GM21786 (cell line): ENCODE measurements at regions not wholly inside any gene's neighbourhood (a gene's known extent, or its start where the extent isn't known, plus 50 kb on each side); places are given as distances from the start of the nearest gene placed in this dataset.
"Not testable (repeated sequence)": the region's sequence is repeated elsewhere in the genome, so short reads cannot be mapped to it uniquely, and the experiment has no call there.

Source experiments
- ATAC-seq: cut with Tn5 transposase; IDR thresholded peaks from one replicate; pipeline ENCODE4 v1.9.1; 2021; ENCODE audit not compliant: unreplicated experiment

DNA sequence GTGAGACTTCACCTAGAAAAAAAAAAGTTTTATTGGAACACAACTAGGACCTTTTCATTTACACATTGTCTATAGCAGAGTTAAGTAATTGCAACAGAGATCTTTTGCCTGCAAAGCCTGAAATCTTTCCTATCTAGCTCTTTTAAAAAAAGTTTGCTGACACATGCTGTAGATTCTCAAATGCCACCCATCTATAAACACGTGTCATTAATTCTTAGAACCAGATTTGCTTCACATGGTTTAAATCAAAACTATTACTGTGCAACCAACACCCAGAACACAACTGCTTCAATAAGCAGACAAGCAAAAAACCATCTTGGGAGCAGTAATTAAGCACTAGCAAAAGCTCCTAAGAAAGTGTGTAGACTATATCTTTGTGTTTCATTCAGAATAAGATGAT lies 55.0 kb downstream of the OXSM start:
- ATAC-seq = no peak

DNA sequence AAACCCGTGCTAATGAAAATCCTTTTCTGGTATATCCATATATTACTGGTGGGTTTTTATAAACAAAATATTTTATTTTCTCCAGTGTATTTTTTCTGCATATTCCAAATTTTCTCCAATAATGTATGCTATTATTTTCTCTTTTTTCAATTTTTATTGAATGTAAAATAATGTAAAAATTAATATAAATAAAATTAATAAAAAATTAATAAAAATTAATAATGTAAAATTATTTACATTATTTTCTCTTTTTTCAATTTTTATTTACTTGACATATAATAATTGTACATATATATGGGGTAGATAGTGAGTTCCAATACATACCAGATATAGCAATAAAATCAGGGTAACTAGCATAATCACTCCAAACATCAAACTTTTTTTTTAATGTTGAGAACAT lies 56.4 kb downstream of the OXSM start:
- no peak for ATAC-seq

DNA sequence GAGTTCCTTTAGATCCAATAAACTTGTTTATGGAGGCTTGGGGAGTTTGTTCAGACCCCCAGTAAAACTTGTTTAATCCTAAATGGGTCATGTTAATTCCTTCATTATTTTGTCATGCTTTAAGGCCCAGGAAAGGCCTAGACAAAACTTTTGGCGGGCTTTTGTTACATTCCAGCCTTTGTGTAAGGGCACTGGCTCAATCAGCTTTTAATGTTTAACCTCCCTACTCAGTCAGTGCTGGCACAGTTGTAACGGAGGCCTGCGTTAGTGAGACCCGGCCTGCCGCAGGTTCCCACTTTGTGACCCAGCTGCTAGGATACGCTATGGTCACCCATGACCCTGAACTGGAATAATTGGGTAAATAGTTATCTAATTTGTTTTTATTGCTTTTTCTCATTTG lies 59.2 kb downstream of the OXSM start:
- ATAC-seq = no peak

DNA sequence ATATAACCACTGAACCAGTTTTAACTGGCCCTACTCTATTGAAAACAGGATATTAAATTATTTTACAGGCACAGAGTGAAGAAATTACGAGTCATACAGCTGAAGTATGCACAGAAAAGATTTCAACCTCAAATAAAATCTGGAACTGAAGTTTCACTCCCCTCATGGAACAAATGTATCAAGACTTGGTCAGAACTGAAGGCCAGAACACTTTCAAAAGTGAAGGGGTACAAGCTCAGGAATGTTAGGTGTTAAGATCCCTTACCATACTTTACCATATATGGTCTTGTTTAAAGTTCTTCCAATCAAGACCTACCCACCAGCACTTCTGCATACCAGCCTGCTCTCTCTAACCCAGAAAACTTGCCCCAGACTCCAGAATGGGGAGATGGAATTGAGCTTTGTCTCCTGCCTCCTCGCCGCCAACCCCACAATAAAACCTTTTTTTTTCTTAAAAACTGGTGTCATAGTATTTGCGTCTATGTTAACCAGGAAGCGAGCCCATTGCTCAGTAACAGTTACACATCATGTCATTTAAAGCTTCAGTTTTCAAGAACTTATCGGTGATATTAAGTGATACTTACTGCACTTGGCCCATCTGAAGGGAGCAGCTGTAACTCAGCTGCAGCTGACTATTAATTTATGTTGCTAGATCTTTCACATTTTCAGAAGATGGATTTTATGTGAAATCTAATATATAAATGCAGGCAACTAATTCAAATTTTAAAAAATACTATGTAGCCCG lies 59.9 kb downstream of the OXSM start:
- no peak for ATAC-seq

DNA sequence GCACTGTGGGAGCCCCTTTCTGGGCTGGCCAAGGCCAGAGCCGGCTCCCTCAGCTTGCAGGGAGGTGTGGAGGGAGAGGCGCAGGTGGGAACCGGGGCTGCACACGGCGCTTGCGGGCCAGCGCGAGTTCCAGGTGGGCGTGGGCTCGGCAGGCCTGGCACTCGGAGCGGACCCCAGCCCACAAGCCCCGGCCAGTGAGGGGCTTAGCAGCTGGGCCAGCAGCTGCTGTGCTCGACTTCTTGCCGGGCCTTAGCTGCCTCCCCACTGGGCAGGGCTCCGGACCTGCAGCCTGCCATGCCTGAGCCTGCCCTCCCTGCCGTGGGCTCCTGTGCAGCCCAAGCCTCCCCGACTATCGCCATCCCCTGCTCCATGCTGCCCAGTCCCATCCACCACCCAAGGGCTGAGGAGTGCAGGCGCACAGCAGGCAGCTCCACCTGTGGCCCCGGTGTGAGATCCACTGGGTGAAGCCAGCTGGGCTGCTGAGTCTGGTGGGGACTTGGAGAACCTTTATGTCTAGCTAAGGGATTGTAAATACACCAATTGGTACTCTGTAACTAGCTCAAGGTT lies 61.9 kb downstream of the OXSM start:
- ATAC-seq = not testable (repeated sequence)

DNA sequence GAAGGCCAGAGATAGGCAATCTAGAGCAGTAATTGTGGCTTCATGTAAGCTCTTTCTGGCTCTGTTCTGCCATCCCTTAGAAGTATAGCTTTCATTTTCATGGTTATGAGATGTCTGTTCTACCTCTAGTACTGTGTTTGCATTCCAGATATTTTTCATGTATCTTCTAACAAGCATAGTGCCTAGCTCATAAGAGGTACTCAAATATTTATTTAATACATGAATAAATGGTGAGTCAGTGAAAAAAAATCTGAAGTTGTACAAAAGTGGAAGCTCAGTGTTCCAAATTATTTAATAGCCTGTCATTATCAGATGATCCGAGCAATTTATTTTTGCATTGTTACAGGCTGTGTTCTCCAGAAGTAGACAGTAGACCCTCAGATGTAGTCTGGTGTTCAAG lies 64.3 kb downstream of the OXSM start:
- ATAC-seq = no peak

DNA sequence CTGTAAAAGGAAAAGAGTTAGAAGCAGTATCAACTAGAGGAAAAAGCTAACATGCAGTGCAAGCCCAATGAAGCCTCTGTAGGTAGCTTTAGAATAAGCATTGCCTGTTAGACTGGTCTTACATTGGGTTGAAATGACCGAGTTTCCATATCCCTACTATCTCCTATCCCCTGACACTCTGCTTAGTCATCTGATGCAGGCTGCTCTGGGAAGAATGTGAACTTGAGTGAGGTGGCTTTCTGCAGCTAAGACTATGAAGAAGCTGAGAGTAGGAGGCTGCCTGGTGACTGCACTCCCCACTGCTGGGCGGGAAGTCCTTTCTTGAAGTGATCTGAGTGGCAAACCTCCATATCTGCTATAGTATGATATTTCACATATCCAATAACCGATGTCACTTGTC lies 64.7 kb downstream of the OXSM start:
- no peak for ATAC-seq

DNA sequence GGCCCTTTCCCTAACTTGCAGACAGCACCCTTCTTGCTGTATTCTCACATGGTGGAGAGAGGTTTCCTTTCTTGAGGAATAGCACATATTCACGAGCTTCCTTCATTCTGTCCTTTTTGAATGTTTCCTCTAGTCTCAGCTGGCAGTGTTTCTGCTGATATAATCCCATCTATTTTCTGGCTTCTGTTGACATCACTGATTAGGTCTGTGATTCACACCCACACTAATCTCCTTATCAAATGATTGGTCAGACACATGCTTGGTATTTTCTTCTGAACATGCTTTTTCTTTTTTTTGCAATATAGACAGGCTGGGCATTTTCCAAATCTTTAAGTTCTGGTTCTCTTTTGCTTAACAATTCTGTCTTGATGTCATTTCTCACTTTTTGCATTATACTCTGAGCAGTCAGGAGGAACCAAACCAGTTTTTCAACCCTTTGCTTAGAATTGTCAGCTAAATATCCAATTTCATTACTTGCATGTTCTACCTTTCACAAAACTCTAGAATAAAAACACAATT lies 65.4 kb downstream of the OXSM start:
- ATAC-seq = no peak

DNA sequence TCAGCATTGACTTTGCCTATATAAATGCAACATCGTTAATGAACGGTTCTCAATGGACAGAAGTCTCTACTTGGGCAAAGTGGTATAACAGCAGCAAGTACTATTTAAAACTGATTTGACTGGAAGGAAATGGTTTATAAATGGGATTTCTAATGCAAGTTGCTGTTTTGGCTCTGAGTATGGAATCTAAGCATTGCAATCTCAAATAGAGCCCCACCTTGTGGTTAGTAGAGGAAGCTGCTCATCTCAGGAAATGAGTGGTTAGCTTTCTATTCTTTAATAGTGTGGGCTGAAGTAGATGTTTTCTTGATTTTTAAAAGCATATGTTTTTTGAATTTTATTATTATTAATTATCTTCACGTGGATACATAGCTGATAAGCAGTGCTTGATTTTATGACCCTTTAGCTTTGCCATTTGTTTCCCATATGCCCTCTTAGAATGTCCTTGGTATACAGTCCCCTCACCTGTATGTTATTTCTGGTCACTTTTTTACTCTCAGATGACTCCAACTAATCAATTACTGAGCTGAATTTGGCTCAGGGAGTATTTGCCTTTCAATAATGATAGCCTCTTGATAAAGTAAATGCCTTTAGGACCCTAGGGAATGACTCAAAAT lies 67.1 kb downstream of the OXSM start:
- ATAC-seq = peak; percentile 94

DNA sequence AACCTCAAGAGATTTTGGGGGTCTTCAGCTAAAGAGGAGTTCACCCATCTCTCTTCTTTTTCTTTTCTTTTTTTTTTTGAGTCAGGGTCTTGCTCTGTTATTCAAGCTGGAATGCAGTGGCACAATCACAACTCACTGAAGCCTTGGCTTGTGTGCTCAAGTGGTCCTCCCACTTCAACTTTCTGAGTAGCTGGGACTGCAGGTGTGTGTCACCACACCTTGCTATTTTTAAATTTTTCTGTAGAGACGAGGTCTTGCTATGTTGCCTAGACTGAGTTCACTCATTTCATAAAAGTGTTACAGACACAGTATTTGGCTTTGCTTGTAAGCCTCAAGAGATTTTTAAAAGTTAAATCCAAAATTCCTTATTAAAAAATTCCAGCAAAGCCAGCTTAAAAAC lies 71.7 kb downstream of the OXSM start:
- no peak for ATAC-seq

DNA sequence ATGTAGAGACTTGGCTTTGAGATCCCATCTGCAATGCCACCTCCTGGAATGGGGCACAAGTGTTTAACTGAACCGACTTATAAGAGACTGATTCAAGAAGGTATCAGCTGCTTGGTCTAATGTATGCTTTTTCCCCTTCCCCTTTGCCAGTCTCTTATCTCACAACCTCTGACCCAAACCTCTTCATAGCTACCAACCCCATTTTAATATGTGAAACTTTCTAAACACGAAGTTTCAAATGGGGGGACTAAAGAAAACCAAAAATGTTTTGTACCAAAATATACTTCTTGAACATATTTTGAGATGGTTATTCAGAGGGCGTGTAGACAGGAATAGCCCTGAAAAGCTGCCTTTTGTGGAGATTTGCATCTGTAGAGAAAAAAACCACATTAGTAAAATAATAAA lies 73.1 kb downstream of the OXSM start:
- no peak for ATAC-seq

DNA sequence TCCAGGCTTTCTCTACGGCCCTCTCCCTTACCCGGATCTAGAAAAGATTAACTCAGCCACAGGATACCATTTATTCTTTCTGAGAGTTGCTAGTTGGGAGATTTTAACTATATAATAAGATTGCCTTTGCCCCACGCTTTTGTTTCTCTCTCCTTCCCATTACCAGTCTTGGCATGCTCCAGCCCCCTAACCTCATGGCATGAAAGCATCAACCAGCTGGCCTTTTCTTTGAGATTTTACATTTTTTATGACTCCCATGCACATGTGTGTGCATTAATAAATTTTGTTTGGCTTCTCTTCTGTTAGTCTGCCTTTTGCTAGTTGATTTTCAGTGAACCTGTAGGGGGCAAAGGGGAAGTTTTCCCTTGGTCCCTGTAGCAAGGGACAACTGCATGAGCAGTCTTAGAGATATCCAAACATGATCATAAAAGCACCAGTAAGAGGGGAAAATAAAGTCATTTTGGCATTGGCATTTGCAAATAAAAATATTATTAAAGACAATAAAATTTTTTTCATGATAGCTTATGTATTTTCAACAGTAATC lies 73.6 kb downstream of the OXSM start:
- no peak for ATAC-seq

DNA sequence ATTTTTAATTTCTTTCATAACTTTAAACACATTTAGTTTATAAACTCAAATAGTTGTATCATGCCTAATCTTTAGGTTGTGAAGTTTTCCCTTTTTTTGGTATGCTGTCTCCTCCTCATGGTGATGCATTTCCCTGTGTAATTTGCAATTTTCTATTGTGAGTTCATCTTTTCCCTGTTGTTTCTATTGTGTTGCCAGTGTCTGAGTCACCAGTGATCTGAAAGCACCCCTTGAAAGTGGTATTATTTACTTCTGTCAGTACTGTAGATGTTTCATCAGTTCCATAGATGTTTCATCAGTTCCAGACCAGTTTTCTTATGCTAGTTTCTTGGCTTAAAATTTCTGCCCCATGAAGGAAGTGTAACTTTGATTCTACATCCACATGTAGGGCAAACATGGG lies 80.6 kb downstream of the OXSM start:
- ATAC-seq = no peak

DNA sequence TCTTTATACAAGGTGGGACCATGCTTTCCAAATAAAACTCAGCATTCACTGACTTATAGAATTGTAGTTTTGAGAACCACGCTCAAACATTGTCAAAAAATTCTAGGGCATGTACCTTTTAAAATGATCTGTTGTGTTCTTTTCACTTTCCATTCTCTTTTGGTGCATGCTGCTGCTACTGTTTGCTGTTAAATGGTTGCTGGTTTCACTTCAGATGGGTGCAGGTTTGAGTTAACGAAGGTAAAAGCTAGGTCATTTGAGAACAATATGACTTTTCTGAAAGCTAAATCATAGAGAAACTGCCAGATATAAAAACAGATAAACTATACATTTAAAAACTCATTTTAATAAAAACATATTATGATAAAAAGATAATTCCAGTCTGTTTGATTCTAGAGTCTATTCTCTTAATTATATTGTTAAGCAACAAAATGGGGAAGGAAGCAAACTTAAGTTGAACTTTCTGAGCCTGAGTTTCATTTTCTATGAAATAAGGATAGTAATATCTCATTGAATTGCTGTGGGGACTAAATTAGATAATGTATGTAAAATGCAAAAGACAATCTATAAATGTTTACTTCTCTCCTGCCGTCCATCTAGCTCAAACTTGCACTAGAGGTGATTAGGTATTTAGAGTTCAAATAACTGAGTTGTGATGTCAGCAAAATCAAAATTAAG lies 82.4 kb downstream of the OXSM start:
- ATAC-seq = peak; percentile 90

DNA sequence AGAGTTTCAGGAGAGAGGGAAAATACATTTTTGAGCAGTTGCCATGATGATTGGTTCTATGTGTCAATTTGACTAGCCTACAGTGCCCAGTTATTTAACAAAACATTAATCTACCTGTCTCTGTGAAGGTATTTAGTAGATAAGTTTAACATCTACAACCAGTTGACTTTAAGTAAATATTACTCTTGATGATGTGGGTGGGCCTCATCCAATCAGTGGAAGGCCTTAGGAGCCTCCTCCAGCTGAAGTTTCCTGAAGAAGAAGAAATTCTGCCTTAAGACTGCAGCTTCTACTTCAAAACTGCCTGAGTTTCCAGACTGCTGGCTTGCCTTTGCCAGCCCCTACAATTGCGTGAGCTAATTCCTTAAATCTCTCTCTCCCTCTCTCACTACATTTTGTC lies 93.6 kb downstream of the OXSM start:
- no peak for ATAC-seq

DNA sequence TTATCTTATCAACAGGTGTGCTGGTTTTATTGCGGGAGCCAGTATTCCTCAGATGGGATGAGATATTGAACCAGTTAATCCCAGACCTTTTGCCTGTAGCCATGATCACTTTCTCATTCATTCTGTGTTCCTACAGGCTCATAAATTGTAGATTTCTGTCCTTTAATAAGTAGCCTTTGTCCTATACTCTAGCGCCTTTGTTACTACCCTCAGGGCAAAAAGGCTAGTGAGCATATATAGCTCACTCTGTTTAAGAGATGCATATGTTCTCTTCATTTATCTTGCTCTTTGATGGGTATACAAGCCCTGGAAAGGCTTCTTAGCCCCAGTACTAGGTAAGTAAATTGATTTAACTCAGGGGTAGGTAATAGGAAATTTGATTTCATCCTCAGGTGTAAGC lies 95.1 kb downstream of the OXSM start:
- ATAC-seq = no peak

DNA sequence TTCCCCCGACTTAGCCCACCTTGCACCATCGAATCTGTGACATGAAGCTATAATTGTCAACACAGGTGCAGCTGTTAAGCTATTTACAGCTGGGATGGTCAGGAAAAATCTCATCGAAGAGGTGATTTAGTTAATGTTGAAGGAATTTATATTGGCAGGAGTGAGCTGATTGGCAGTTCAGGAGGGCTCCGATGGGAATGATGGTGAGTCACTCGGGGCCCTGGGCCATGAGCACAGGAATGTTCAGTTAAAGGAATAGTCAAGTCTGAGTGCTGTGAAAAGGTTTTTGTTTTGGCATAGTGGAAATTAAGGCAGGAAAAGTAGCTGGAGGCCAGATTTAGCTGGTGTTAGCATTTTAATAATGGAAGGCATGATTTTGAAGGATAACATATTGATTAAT lies 95.7 kb downstream of the OXSM start:
- ATAC-seq = no peak

DNA sequence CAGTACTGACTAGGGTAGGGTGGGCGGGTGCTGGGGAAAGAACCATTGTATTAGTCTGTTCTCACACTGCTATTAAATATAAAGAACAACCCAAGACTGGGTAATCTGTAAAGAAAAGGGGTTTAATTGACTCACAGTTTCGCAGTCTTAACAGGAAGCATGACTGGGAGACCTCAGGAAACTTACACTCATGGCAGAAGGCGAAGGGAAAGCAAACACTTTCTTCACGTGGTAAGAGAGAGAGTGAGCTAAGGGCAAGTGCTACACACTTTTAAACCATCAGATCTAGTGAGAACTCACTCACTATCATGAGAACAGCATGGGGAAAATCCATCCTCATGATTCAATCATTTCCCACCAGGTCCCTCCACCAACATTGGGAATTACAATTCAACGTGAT lies 98.0 kb downstream of the OXSM start:
- ATAC-seq = no peak

DNA sequence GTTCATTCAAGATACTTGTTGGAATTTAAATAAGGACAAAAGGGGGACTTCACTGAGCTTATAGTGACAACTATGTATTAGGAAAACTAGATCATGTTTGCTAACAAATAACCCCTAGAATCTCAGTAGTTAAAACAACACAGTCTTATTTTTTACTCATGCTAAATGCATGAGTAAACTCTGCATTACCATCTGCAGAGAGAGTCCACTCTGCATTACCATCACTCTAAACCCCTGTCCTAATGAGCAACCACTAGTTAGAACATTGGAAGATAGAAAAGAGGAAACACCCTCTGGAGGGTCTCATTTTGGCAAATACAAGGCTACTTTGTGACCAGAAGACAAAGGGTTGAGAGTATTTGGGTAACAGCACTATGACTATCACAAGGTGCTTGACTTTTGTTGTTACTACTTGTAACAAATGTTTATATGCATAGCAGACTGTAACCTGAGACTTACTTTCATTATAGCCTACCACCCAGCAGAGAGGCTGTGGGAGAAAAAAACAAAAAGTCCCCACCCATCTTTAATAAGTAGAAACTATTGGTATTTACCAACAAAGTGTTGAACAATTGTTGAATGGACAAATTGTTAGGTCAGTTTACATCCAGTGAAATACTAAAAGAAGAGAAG lies 99.1 kb downstream of the OXSM start:
- no peak for ATAC-seq

DNA sequence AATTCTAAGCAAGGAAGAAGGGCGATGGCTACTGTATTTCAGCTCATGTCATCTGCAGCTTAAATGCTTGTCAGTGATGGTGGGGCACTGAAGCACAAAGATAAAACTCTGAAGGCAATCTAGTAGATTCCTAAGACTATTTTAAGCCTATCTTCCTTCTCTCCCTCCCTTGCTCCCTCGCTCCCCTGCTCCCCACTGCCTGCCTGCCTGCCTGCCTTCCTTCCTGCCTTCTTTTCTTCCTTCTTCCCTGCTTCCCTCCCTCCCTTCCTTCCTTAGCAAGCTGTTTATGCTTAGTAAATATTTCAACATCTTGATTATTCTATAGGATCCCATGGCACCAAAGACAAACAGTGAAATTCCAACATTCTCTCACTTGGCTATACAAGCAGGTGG lies 99.6 kb downstream of the OXSM start:
- no peak for ATAC-seq

DNA sequence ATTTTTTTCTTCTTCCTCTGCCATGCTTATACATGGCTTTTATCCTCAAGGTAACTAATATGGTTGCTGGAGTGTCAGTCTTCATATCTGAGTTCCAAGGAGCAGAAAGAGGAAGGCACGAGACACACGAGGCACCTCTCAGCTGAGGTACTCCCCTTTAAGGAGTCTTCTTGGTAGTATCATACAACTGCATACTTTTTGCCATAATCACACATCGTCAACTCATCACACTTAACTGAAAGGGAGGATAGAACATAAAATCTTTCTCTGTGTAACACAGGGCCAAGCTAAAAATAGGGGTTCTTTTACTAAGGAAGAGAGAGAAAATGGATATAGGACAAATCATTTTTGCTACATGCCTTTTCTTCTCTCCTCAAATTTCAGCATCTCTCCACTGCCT lies 104.2 kb downstream of the OXSM start:
- no peak for ATAC-seq
